SJCRH30 (cell line): ENCODE measurements at regions not wholly inside any gene's neighbourhood (a gene's known extent, or its start where the extent isn't known, plus 50 kb on each side); places are given as distances from the start of the nearest gene placed in this dataset.
A peak's percentile ranks its signal among the peaks of the same experiment; 100 is the strongest.
"Not testable (repeated sequence)": the region's sequence is repeated elsewhere in the genome, so short reads cannot be mapped to it uniquely, and the experiment has no call there.

Experiments used
- DNase-seq, 2 experiments: peaks; one replicate each; pipeline ENCODE4 v3.0.0-alpha.2; 2015 to 2020
- H3K27ac ChIP-seq: fragments of 250-450 bp; sonication (Bioruptor Pico); 2 replicates; pipeline ENCODE4 v1.5.1; 2020; ENCODE audit warnings: mild to moderate bottlenecking, moderate library complexity
- H3K27me3 ChIP-seq: fragments of 250-450 bp; sonication (Bioruptor Pico); 2 replicates; pipeline ENCODE4 v1.5.1; 2020; ENCODE audit warnings: mild to moderate bottlenecking, moderate library complexity
- H3K36me3 ChIP-seq: fragments of 250-450 bp; sonication (Bioruptor Pico); 2 replicates; pipeline ENCODE4 v1.5.1; 2020; ENCODE audit warnings: mild to moderate bottlenecking, moderate library complexity
- H3K4me1 ChIP-seq: fragments of 250-450 bp; sonication (Bioruptor Pico); 2 replicates; pipeline ENCODE4 v1.5.1; 2020; ENCODE audit warnings: mild to moderate bottlenecking, moderate library complexity
- H3K4me3 ChIP-seq: fragments of 250-450 bp; sonication (Bioruptor Pico); 2 replicates; pipeline ENCODE4 v1.5.1; 2020; ENCODE audit warnings: mild to moderate bottlenecking, moderate library complexity
- H3K9me3 ChIP-seq: fragments of 250-450 bp; sonication (Bioruptor Pico); replicated peaks from 2 replicates; pipeline ENCODE4 v1.5.1; 2020; ENCODE audit warnings: mild to moderate bottlenecking, moderate library complexity

GRCh38 chr1:113283914-113284313, 106.4 kb upstream of the MAGI3 start:
- Histone ChIP-seq H3K4me3 (no peak overlapping the region), H3K9me3 (no peaks in the 10 kb centered on the region; the same call in 1 of the 2 replicates), H3K27me3 (no peaks in the 10 kb centered on the region; the same call in 1 of the 2 replicates), H3K27ac (no peak overlapping the region), H3K36me3 (no peaks in the 10 kb centered on the region), H3K4me1 (no peaks in the 10 kb centered on the region)
- no peak for DNase-seq

GRCh38 chr1:113286156-113286555, 104.2 kb upstream of the MAGI3 start:
- Histone ChIP-seq H3K4me1 (no peaks in the 10 kb centered on the region), H3K27ac (no peak overlapping the region), H3K36me3 (no peaks in the 10 kb centered on the region), H3K9me3 (no peaks in the 10 kb centered on the region; the same call in 1 of the 2 replicates), H3K27me3 (no peaks in the 10 kb centered on the region; the same call in 1 of the 2 replicates), H3K4me3 (no peak overlapping the region)
- no peak for DNase-seq

- H3K27me3 ChIP-seq: no peaks in the 10 kb centered on the region
- no peaks in the 10 kb centered on the region for H3K36me3 ChIP-seq
- DNase-seq: no peak
- H3K27ac ChIP-seq: no peak overlapping the region
- H3K9me3 ChIP-seq: no peaks in the 10 kb centered on the region
- no peaks in the 10 kb centered on the region for H3K4me1 ChIP-seq
- no peak overlapping the region for H3K4me3 ChIP-seq
Observed at GRCh38 chr1:113291777-113292602, 98.3 kb upstream of the MAGI3 start.

DNA sequence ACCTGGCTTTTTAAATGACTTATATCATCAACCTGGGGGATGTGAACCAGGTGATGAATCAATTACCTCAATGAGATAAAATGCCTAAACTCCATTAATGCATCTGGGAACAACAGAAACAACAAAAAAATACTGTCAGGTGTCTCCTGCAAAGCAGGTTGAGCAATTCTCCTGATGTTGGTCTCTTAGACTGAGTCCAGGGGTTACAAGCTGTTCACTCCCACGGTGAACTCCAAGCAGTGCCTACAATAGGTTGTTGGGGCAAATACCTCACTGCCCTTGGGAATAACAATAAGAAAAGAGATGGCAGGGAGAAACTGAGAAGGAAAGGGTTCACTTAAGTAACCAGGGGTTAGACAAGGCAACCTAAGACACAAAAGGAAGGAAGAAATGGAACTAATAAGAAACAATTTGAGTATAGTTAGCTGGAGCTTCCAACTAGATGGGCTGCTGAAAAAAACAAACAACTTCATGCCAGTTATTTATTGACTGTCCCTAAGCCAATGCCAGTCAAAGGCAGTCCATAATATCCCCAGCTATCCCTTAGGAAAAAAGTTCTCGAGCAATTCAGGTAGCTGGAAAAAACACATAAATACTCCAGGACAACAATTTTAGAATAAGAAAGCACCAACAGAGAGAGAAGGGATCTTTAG, 97.6 kb upstream of the MAGI3 start:
- Histone ChIP-seq H3K9me3 (no peaks in the 10 kb centered on the region), H3K36me3 (no peaks in the 10 kb centered on the region), H3K4me3 (no peak overlapping the region), H3K4me1 (no peaks in the 10 kb centered on the region), H3K27me3 (no peaks in the 10 kb centered on the region), H3K27ac (no peak overlapping the region)
- DNase-seq: no peak

GRCh38 chr1:113293256-113293626, 97.1 kb upstream of the MAGI3 start:
- Histone ChIP-seq H3K4me3 (no peak overlapping the region), H3K9me3 (no peaks in the 10 kb centered on the region), H3K27me3 (no peaks in the 10 kb centered on the region), H3K36me3 (no peaks in the 10 kb centered on the region), H3K27ac (no peak overlapping the region), H3K4me1 (no peaks in the 10 kb centered on the region)
- DNase-seq: no peak

GRCh38 chr1:113297749-113298148, 92.6 kb upstream of the MAGI3 start:
- no peaks in the 10 kb centered on the region for H3K27me3 ChIP-seq
- no peaks in the 10 kb centered on the region for H3K4me1 ChIP-seq
- no peak overlapping the region for H3K27ac ChIP-seq
- DNase-seq: no peak
- no peak overlapping the region for H3K4me3 ChIP-seq
- H3K9me3 ChIP-seq: no peaks in the 10 kb centered on the region
- H3K36me3 ChIP-seq: no peaks in the 10 kb centered on the region

DNA sequence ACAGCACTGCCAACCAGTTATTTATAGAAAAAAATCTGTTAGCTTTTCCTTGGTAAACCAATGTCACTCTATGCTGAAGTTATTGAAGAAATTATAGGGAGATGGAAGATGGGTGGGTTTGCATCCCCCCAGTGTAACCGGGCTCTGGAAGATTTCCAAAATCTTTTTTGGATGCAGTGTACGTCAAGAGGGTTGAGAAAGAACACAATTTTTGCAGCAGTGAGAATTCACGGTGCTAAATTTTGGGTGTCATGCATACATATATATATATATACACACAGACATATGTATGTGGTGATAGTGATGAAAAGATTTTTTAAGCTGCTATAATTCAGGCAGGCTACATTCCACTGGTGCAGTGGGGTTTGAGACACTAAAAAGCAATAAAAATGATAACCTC, 91.4 kb upstream of the MAGI3 start:
- Histone ChIP-seq H3K27ac (no peak overlapping the region), H3K9me3 (no peaks in the 10 kb centered on the region), H3K4me3 (no peak overlapping the region), H3K4me1 (no peaks in the 10 kb centered on the region), H3K27me3 (no peaks in the 10 kb centered on the region), H3K36me3 (no peaks in the 10 kb centered on the region)
- no peak for DNase-seq

DNA sequence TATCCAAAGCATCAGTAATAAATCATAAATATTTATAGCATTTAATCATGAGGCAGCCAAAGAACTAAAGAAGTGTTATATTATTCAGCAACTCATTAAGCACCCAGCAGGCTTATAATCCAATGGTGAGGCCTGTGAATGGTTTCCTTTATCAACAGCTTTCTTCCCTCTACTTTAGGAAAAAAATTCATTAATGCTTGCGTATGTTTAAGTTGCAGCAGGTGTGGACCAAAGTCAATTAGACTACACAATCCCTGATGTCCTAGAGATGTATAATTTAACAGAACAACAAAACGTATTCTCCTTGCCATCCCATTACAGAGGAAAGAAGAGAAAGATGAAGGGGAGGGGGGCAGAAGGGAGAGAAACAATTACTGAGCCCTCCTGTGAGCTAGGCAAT, 87.7 kb upstream of the MAGI3 start:
- Histone ChIP-seq H3K4me1 (no peaks in the 10 kb centered on the region), H3K9me3 (no peaks in the 10 kb centered on the region), H3K4me3 (no peak overlapping the region), H3K27ac (no peak overlapping the region), H3K36me3 (no peaks in the 10 kb centered on the region), H3K27me3 (no peaks in the 10 kb centered on the region)
- DNase-seq: no peak

GRCh38 chr1:113303267-113303666, 87.0 kb upstream of the MAGI3 start:
- H3K36me3 ChIP-seq: no peaks in the 10 kb centered on the region
- no peak overlapping the region for H3K27ac ChIP-seq
- no peaks in the 10 kb centered on the region; the same call in 1 of the 2 replicates for H3K27me3 ChIP-seq
- no peak overlapping the region for H3K4me3 ChIP-seq
- peak; percentile 3 to 17 for DNase-seq
- H3K4me1 ChIP-seq: no peaks in the 10 kb centered on the region
- no peaks in the 10 kb centered on the region for H3K9me3 ChIP-seq

DNA sequence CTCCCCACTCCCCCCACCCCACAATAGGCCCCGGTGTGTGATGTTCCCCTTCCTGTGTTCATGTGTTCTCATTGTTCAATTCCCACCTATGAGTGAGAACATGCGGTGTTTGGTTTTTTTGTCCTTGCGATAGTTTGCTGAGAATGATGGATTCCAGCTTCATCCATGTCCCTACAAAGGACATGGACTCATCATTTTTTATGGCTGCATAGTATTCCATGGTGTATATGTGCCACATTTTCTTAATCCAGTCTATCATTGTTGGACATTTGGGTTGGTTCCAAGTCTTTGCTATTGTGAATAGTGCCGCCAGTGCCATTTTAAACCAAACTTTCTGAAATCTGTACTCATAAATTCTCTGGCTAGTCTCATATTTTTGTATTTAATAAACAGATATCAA, 85.3 kb upstream of the MAGI3 start:
- H3K36me3 ChIP-seq, H3K4me3 ChIP-seq, H3K27me3 ChIP-seq, H3K4me1 ChIP-seq, H3K27ac ChIP-seq, DNase-seq, H3K9me3 ChIP-seq: not testable (repeated sequence)

- Histone ChIP-seq H3K27me3 (no peaks in the 10 kb centered on the region; the same call in 1 of the 2 replicates), H3K4me3 (no peak overlapping the region), H3K27ac (no peak overlapping the region), H3K4me1 (no peaks in the 10 kb centered on the region), H3K9me3 (peaks cover 3% of the 10 kb centered on the region; the same call in 1 of the 2 replicates), H3K36me3 (no peaks in the 10 kb centered on the region)
- DNase-seq: no peak
Observed at GRCh38 chr1:113307771-113308445, 82.4 kb upstream of the MAGI3 start.

- H3K4me1 ChIP-seq, H3K4me3 ChIP-seq, H3K36me3 ChIP-seq, H3K9me3 ChIP-seq, H3K27me3 ChIP-seq, H3K27ac ChIP-seq, DNase-seq: not testable (repeated sequence)
Observed at GRCh38 chr1:113312651-113313050, 77.7 kb upstream of the MAGI3 start.

- Histone ChIP-seq H3K4me1 (no peaks in the 10 kb centered on the region), H3K9me3 (peaks cover 3% of the 10 kb centered on the region; the same call in 1 of the 2 replicates), H3K27me3 (no peaks in the 10 kb centered on the region), H3K36me3 (no peaks in the 10 kb centered on the region), H3K27ac (no peak overlapping the region), H3K4me3 (no peak overlapping the region)
- DNase-seq: no peak
Observed at GRCh38 chr1:113314600-113314999, 75.7 kb upstream of the MAGI3 start.

DNA sequence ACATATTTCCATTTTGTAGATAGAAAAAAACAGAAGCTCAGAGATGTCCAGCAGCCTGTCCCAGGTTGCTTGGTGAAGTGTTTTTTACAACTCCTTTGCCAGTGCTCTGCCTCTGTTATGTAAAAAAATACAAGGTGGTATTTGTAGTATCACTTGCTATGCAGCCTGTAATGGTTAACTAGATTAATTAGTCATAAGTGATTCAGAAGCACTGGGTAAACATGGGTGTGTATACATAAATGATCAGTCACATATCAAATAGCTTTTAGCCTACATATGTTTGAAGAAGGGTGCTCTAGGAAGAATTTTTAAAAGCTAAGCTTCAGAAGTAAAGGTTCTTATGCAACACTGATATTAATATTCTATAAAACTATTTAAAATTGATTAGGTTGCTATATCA, 70.0 kb upstream of the MAGI3 start:
- no peaks in the 10 kb centered on the region for H3K27me3 ChIP-seq
- no peak overlapping the region for H3K27ac ChIP-seq
- no peaks in the 10 kb centered on the region for H3K9me3 ChIP-seq

DNA sequence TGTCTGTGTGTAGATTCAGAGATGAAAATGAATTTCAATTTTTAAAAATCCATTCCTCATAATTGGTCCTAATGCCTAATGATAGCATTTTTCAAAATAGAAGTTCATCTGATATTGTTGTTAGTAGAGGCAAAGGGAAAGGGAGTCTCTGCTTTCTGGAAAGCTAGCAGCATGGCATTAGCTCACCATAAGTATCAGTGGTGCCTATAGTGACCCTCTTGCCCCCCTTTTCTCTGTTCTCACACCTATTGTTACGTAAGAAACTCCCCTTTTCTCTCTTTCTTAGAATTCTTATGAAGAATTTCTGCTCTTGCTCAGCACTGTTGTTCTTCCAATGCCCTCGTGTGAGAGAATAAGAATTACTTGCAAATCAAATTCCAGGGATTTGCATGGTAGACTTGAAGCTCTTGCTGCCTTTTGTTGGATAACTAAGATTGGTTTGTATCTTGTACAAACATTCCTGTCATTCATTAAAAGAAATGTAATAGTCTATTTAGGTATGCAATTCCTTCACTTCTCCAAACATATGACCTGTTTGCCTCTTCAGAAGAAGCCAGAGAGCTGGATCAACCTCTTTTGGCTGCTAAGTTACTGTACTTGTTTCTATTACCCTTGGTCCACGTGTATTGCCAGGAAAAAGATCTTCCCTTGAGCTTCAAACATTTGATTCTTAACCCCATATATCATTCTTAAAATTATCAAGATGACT, 69.2 kb upstream of the MAGI3 start:
- Histone ChIP-seq H3K36me3 (no peaks in the 10 kb centered on the region), H3K4me1 (no peaks in the 10 kb centered on the region), H3K27me3 (no peaks in the 10 kb centered on the region), H3K9me3 (no peaks in the 10 kb centered on the region), H3K27ac (no peak overlapping the region), H3K4me3 (no peak overlapping the region)
- DNase-seq: no peak

More for the DNA sequence above, 70.0 kb upstream of the MAGI3 start:
- Histone ChIP-seq H3K36me3 (no peaks in the 10 kb centered on the region), H3K4me3 (no peak overlapping the region), H3K4me1 (no peaks in the 10 kb centered on the region)
- no peak for DNase-seq
